B cell (primary cell): ENCODE measurements at regions not wholly inside any gene's neighbourhood (a gene's known extent, or its start where the extent isn't known, plus 50 kb on each side); places are given as distances from the start of the nearest gene placed in this dataset.

Source experiments
- ATAC-seq: fragments of 200-7000 bp; cut with Tn5 transposase; one replicate; pipeline ENCODE4 v1.10.0; 2021; ENCODE audit warnings: low read depth, mild to moderate bottlenecking, moderate number of reproducible peaks, moderate library complexity
- CTCF ChIA-PET: fragments of 350-600 bp; sonication (Branson Sonifier 250); formaldehyde crosslinking; loops from one replicate; lab custom pipeline; 2021; ENCODE audit warnings: antibody characterized with exemption, inconsistent platforms; lab: Charles Lee
- POLR2A ChIA-PET: fragments of 350-600 bp; sonication (Branson Sonifier 250); formaldehyde crosslinking; loops from one replicate; lab custom pipeline; 2021; ENCODE audit warnings: antibody characterized with exemption; lab: Charles Lee
- DNase-seq: peaks from one replicate; pipeline ENCODE4 v3.0.0; 2013
- H2AFZ ChIP-seq: 2 replicates; pipeline ENCODE4 v1.6.1; 2012; ENCODE audit warnings: mild to moderate bottlenecking, low read depth, low read length; ENCODE audit not compliant: insufficient read depth, poor library complexity, severe bottlenecking
- H3K27ac ChIP-seq, 2 donors: 1 replicate in 1 of 2; 2 replicates in 1 of 2; pipeline ENCODE4 v1.5.1; 2012 to 2013; ENCODE audit warnings: low read length in 2 of 2, mild to moderate bottlenecking in 2 of 2, moderate library complexity in 1 of 2
- H3K27me3 ChIP-seq, 4 experiments: fragments of 200-600 bp in 1 of 4; sonication (generic) in 1 of 4; replicated peaks in 1 of 4; 1 replicate in 2 of 4; 2 replicates in 2 of 4; pipeline versions ENCODE4 v1.6.1 to v1.7.0; 2013 to 2016; ENCODE audit warnings: low read length in 3 of 4, mild to moderate bottlenecking in 2 of 4, mixed read lengths in 1 of 4, moderate library complexity in 1 of 4; ENCODE audit not compliant: insufficient read depth in 4 of 4, control insufficient read depth in 3 of 4; ENCODE audit errors: control extremely low read depth in 1 of 4
- H3K36me3 ChIP-seq, 2 experiments: replicated peaks in 1 of 2; 1 replicate in 1 of 2; 2 replicates in 1 of 2; pipeline versions ENCODE4 v1.6.1 to v1.7.1; 2013; ENCODE audit warnings: low read length in 1 of 2; ENCODE audit not compliant: insufficient read depth in 2 of 2, control insufficient read depth in 1 of 2; ENCODE audit errors: control extremely low read depth in 1 of 2, extremely low read depth in 1 of 2
- H3K4me1 ChIP-seq, 2 donors: fragments of 200-600 bp in 1 of 2; sonication (generic) in 1 of 2; 1 replicate in 1 of 2; 2 replicates in 1 of 2; pipeline versions ENCODE4 v1.5.1 to v1.6.1; 2013 to 2017; ENCODE audit warnings: low read length in 2 of 2; ENCODE audit not compliant: control insufficient read depth in 2 of 2, insufficient read depth in 2 of 2
- H3K4me2 ChIP-seq: replicated peaks from 2 replicates; pipeline ENCODE3; 2012; ENCODE audit warnings: mild to moderate bottlenecking, low read depth, low read length; ENCODE audit not compliant: poor library complexity, severe bottlenecking
- H3K4me3 ChIP-seq, 5 experiments: fragments of 200-600 bp in 1 of 5; sonication (generic) in 1 of 5; 1 replicate in 3 of 5; 2 replicates in 2 of 5; pipeline versions ENCODE4 v1.5.1 to v1.7.0; 2011 to 2016; ENCODE audit warnings: low read length in 4 of 5, mild to moderate bottlenecking in 4 of 5, low read depth in 2 of 5, control low read depth in 1 of 5, moderate library complexity in 1 of 5; ENCODE audit not compliant: insufficient read depth in 1 of 5; ENCODE audit errors: control extremely low read depth in 1 of 5, extremely low read depth in 1 of 5
- H3K79me2 ChIP-seq: fragments of 200-600 bp; sonication (generic); one replicate; pipeline ENCODE4 v1.6.0; 2016; ENCODE audit warnings: low read length; ENCODE audit not compliant: control insufficient read depth, insufficient read depth
- H3K9ac ChIP-seq: fragments of 200-600 bp; sonication (generic); 2 replicates; pipeline ENCODE4 v1.6.1; 2017; ENCODE audit warnings: mild to moderate bottlenecking, low read length, moderate library complexity
- H3K9me3 ChIP-seq, 3 donors: one replicate each; pipeline versions ENCODE4 v1.6.1 to v1.7.1; 2013; ENCODE audit warnings: low read length in 2 of 3; ENCODE audit not compliant: control insufficient read depth in 2 of 3, insufficient read depth in 1 of 3; ENCODE audit errors: control extremely low read depth in 1 of 3
- H4K20me1 ChIP-seq: 2 replicates; pipeline ENCODE4 v1.6.0; 2012; ENCODE audit warnings: mild to moderate bottlenecking, low read length; ENCODE audit not compliant: insufficient read depth, control insufficient read depth, poor library complexity, severe bottlenecking
- H3K27ac Mint-ChIP-seq: one replicate; pipeline ENCODE4 v1.8.0; 2021; ENCODE audit warnings: mixed read lengths
- H3K27me3 Mint-ChIP-seq: one replicate; pipeline ENCODE4 v1.8.0; 2021; ENCODE audit warnings: mixed read lengths
- H3K4me1 Mint-ChIP-seq: one replicate; pipeline ENCODE4 v1.8.0; 2021; ENCODE audit warnings: mixed read lengths
- H3K4me3 Mint-ChIP-seq: one replicate; pipeline ENCODE4 v1.8.0; 2021; ENCODE audit warnings: mixed read lengths
- H3K9me3 Mint-ChIP-seq: one replicate; pipeline ENCODE4 v1.8.0; 2022; ENCODE audit warnings: mixed read lengths; ENCODE audit not compliant: insufficient read depth
- CTCF ChIP-seq: fragments of 200-600 bp; IDR thresholded peaks from one replicate; pipeline ENCODE4 v1.8.0; 2022; ENCODE audit warnings: antibody characterized with exemption, mild to moderate bottlenecking
- EZH2 ChIP-seq: IDR thresholded peaks from 2 replicates; pipeline ENCODE4 v1.6.1; 2012; ENCODE audit warnings: borderline replicate concordance, low read depth, mild to moderate bottlenecking, moderate library complexity, low read length; ENCODE audit not compliant: insufficient read depth, poor library complexity, severe bottlenecking
- WGBS: methylation state at CpG from one replicate; pipeline ENCODE4 v1.1.5; 2013; ENCODE audit warnings: missing lambda C conversion rate; ENCODE audit not compliant: insufficient coverage; 5-methylcytosine and 5-hydroxymethylcytosine counted together
- intact Hi-C: fragments of 100-400 bp; cut with micrococcal nuclease; formaldehyde crosslinking; loops from one replicate; pipeline ENCODE4 v1.10.0; 2022

GRCh38 chr5:116363780-116364179 lies 210.8 kb downstream of the SEMA6A start:
- Histone ChIP-seq H3K4me3 (no peak overlapping the region), H3K27ac (no peak overlapping the region), H3K79me2 (no peaks in the 10 kb centered on the region), H3K4me2 (no peak overlapping the region), H3K4me1 (peaks cover 14 to 15% of the 10 kb centered on the region in 2 donors), H3K9me3 (peaks cover 0 to 6% (median 0%) of the 10 kb centered on the region in 3 donors), H2AFZ (no peak overlapping the region), H3K36me3 (peaks cover 0 to 6% of the 10 kb centered on the region in 2 experiments), H3K27me3 (no peaks in the 10 kb centered on the region), H4K20me1 (no peaks in the 10 kb centered on the region), H3K9ac (no peak overlapping the region)
- DNase-seq: no peak
- intact Hi-C loops: no loop called here
- 100% methylated on average over 1 of the region's 1 CpG for WGBS
- peaks cover 16% of the 10 kb centered on the region for H3K4me1 Mint-ChIP-seq
- no peaks in the 10 kb centered on the region for H3K27me3 Mint-ChIP-seq
- ChIA-PET CTCF (no interaction called here), POLR2A (no interaction called here)
- H3K9me3 Mint-ChIP-seq: no peaks in the 10 kb centered on the region
- TF ChIP-seq CTCF: no peak
- TF ChIP-seq EZH2: no peak
- no peak for ATAC-seq
- H3K27ac Mint-ChIP-seq: no peak overlapping the region
- no peak overlapping the region for H3K4me3 Mint-ChIP-seq

- H4K20me1 ChIP-seq: no peaks in the 10 kb centered on the region
- Mint-ChIP-seq H3K27ac (no peak overlapping the region), H3K4me3 (no peak overlapping the region), H3K9me3 (no peaks in the 10 kb centered on the region), H3K27me3 (no peaks in the 10 kb centered on the region), H3K4me1 (peaks cover 27% of the 10 kb centered on the region)
- WGBS: 83% methylated on average over 3 of the region's 6 CpGs
- POLR2A ChIA-PET: no interaction called here
- CTCF ChIA-PET: no interaction called here
- H3K27ac ChIP-seq: no peak overlapping the region
- no peaks in the 10 kb centered on the region for H3K79me2 ChIP-seq
- intact Hi-C loops: no loop called here
- ATAC-seq: no peak
- no peak overlapping the region for H3K4me3 ChIP-seq
- H3K4me2 ChIP-seq: no peak overlapping the region
- no peak overlapping the region for H3K9ac ChIP-seq
- no peak overlapping the region for H2AFZ ChIP-seq
- TF ChIP-seq EZH2 (no peak), CTCF (no peak)
- H3K4me1 ChIP-seq: peaks cover 23 to 26% of the 10 kb centered on the region in 2 donors
- peaks cover 0 to 6% (median 0%) of the 10 kb centered on the region in 3 donors for H3K9me3 ChIP-seq
- H3K27me3 ChIP-seq: no peaks in the 10 kb centered on the region
- H3K36me3 ChIP-seq: peaks cover 0 to 6% of the 10 kb centered on the region in 2 experiments
- DNase-seq: no peak
Observed at GRCh38 chr5:116361979-116362577, 212.5 kb downstream of the SEMA6A start.
